ENCODE measurements at regions not wholly inside any gene's neighbourhood (a gene's known extent, or its start where the extent isn't known, plus 50 kb on each side); places are given as distances from the start of the nearest gene placed in this dataset.

GRCh38 chr4:53832549-53832948, 231.9 kb downstream of the CHIC2 start:
- Histone ChIP-seq H3K27me3 (ENCODE audit: control insufficient read depth in 3 of 3, insufficient read depth in 3 of 3, low read length in 3 of 3) (no peaks in the 10 kb centered on the region), H3K4me1 (ENCODE audit: control insufficient read depth in 3 of 3, insufficient read depth in 3 of 3, low read length in 3 of 3) (no peaks in the 10 kb centered on the region), H3K27ac (ENCODE audit: low read depth, low read length) (no peak overlapping the region), H3K36me3 (ENCODE audit: control insufficient read depth in 3 of 3, insufficient read depth in 3 of 3, low read length in 3 of 3) (no peaks in the 10 kb centered on the region), H3K9me3 (ENCODE audit: control insufficient read depth in 3 of 3, low read length in 3 of 3) (peaks cover 0 to 4% (median 3%) of the 10 kb centered on the region in 3 donors), H3K4me3 (ENCODE audit: low read length in 3 of 3) (no peak overlapping the region), H3K9ac (ENCODE audit: low read depth in 1 of 3, low read length in 3 of 3) (no peak overlapping the region)

- Histone ChIP-seq H3K4me3 (ENCODE audit: low read length in 3 of 3) (no peak overlapping the region), H3K9ac (ENCODE audit: low read depth in 1 of 3, low read length in 3 of 3) (no peak overlapping the region), H3K36me3 (ENCODE audit: control insufficient read depth in 3 of 3, insufficient read depth in 3 of 3, low read length in 3 of 3) (no peaks in the 10 kb centered on the region), H3K4me1 (ENCODE audit: control insufficient read depth in 3 of 3, insufficient read depth in 3 of 3, low read length in 3 of 3) (no peaks in the 10 kb centered on the region), H3K27ac (ENCODE audit: low read depth, low read length) (no peak overlapping the region), H3K27me3 (ENCODE audit: control insufficient read depth in 3 of 3, insufficient read depth in 3 of 3, low read length in 3 of 3) (no peaks in the 10 kb centered on the region), H3K9me3 (ENCODE audit: control insufficient read depth in 3 of 3, low read length in 3 of 3) (peaks cover 0 to 4% (median 3%) of the 10 kb centered on the region in 3 donors)
These were observed 233.9 kb downstream of the CHIC2 start for GRCh38 chr4:53830511-53830910.

- H3K9ac ChIP-seq (ENCODE audit: low read depth in 1 of 3, low read length in 3 of 3), result no peak overlapping the region
- no peaks in the 10 kb centered on the region for H3K27me3 ChIP-seq (ENCODE audit: control insufficient read depth in 3 of 3, insufficient read depth in 3 of 3, low read length in 3 of 3)
- H3K4me3 ChIP-seq (ENCODE audit: low read length in 3 of 3), result no peak overlapping the region
- H3K9me3 ChIP-seq (ENCODE audit: control insufficient read depth in 3 of 3, low read length in 3 of 3), result no peaks in the 10 kb centered on the region
- no peak overlapping the region for H3K27ac ChIP-seq (ENCODE audit: low read depth, low read length)
- no peaks in the 10 kb centered on the region for H3K4me1 ChIP-seq (ENCODE audit: control insufficient read depth in 3 of 3, insufficient read depth in 3 of 3, low read length in 3 of 3)
- H3K36me3 ChIP-seq (ENCODE audit: control insufficient read depth in 3 of 3, insufficient read depth in 3 of 3, low read length in 3 of 3), result no peaks in the 10 kb centered on the region
These were observed 230.0 kb upstream of the LNX1 start for GRCh38 chr4:53821179-53821851.

- Histone ChIP-seq H3K36me3 (ENCODE audit: control insufficient read depth in 3 of 3, insufficient read depth in 3 of 3, low read length in 3 of 3) (no peaks in the 10 kb centered on the region), H3K27me3 (ENCODE audit: control insufficient read depth in 3 of 3, insufficient read depth in 3 of 3, low read length in 3 of 3) (no peaks in the 10 kb centered on the region), H3K4me1 (ENCODE audit: control insufficient read depth in 3 of 3, insufficient read depth in 3 of 3, low read length in 3 of 3) (no peaks in the 10 kb centered on the region), H3K4me3 (ENCODE audit: low read length in 3 of 3) (no peak overlapping the region), H3K9me3 (ENCODE audit: control insufficient read depth in 3 of 3, low read length in 3 of 3) (no peaks in the 10 kb centered on the region), H3K27ac (ENCODE audit: low read depth, low read length) (no peak overlapping the region), H3K9ac (ENCODE audit: low read depth in 1 of 3, low read length in 3 of 3) (no peak overlapping the region)
These were observed 226.8 kb upstream of the LNX1 start for GRCh38 chr4:53818104-53818503.

- Histone ChIP-seq H3K4me3 (ENCODE audit: low read length in 3 of 3) (no peak overlapping the region), H3K27ac (ENCODE audit: low read depth, low read length) (no peak overlapping the region), H3K36me3 (ENCODE audit: control insufficient read depth in 3 of 3, insufficient read depth in 3 of 3, low read length in 3 of 3) (no peaks in the 10 kb centered on the region), H3K27me3 (ENCODE audit: control insufficient read depth in 3 of 3, insufficient read depth in 3 of 3, low read length in 3 of 3) (no peaks in the 10 kb centered on the region), H3K4me1 (ENCODE audit: control insufficient read depth in 3 of 3, insufficient read depth in 3 of 3, low read length in 3 of 3) (no peaks in the 10 kb centered on the region), H3K9me3 (ENCODE audit: control insufficient read depth in 3 of 3, low read length in 3 of 3) (no peaks in the 10 kb centered on the region), H3K9ac (ENCODE audit: low read depth in 1 of 3, low read length in 3 of 3) (no peak overlapping the region)
These were observed 225.3 kb upstream of the LNX1 start for GRCh38 chr4:53816561-53816960.

- Histone ChIP-seq H3K27ac (ENCODE audit: low read depth, low read length) (no peak overlapping the region), H3K9ac (ENCODE audit: low read depth in 1 of 3, low read length in 3 of 3) (no peak overlapping the region), H3K27me3 (ENCODE audit: control insufficient read depth in 3 of 3, insufficient read depth in 3 of 3, low read length in 3 of 3) (no peaks in the 10 kb centered on the region), H3K4me1 (ENCODE audit: control insufficient read depth in 3 of 3, insufficient read depth in 3 of 3, low read length in 3 of 3) (no peaks in the 10 kb centered on the region), H3K4me3 (ENCODE audit: low read length in 3 of 3) (no peak overlapping the region), H3K9me3 (ENCODE audit: control insufficient read depth in 3 of 3, low read length in 3 of 3) (no peaks in the 10 kb centered on the region), H3K36me3 (ENCODE audit: control insufficient read depth in 3 of 3, insufficient read depth in 3 of 3, low read length in 3 of 3) (no peaks in the 10 kb centered on the region)
These were observed 224.0 kb upstream of the LNX1 start for GRCh38 chr4:53815281-53815680.

GRCh38 chr4:53813998-53814397, 222.7 kb upstream of the LNX1 start:
- Histone ChIP-seq H3K9ac (ENCODE audit: low read depth in 1 of 3, low read length in 3 of 3) (no peak overlapping the region), H3K36me3 (ENCODE audit: control insufficient read depth in 3 of 3, insufficient read depth in 3 of 3, low read length in 3 of 3) (no peaks in the 10 kb centered on the region), H3K4me3 (ENCODE audit: low read length in 3 of 3) (no peak overlapping the region), H3K9me3 (ENCODE audit: control insufficient read depth in 3 of 3, low read length in 3 of 3) (no peaks in the 10 kb centered on the region), H3K27ac (ENCODE audit: low read depth, low read length) (no peak overlapping the region), H3K4me1 (ENCODE audit: control insufficient read depth in 3 of 3, insufficient read depth in 3 of 3, low read length in 3 of 3) (no peaks in the 10 kb centered on the region), H3K27me3 (ENCODE audit: control insufficient read depth in 3 of 3, insufficient read depth in 3 of 3, low read length in 3 of 3) (no peaks in the 10 kb centered on the region)

GRCh38 chr4:53810643-53811042, 219.4 kb upstream of the LNX1 start:
- Histone ChIP-seq H3K4me3 (ENCODE audit: low read length in 3 of 3) (no peak overlapping the region), H3K4me1 (ENCODE audit: control insufficient read depth in 3 of 3, insufficient read depth in 3 of 3, low read length in 3 of 3) (no peaks in the 10 kb centered on the region), H3K9ac (ENCODE audit: low read depth in 1 of 3, low read length in 3 of 3) (no peak overlapping the region), H3K36me3 (ENCODE audit: control insufficient read depth in 3 of 3, insufficient read depth in 3 of 3, low read length in 3 of 3) (no peaks in the 10 kb centered on the region), H3K27ac (ENCODE audit: low read depth, low read length) (no peak overlapping the region), H3K27me3 (ENCODE audit: control insufficient read depth in 3 of 3, insufficient read depth in 3 of 3, low read length in 3 of 3) (no peaks in the 10 kb centered on the region), H3K9me3 (ENCODE audit: control insufficient read depth in 3 of 3, low read length in 3 of 3) (no peaks in the 10 kb centered on the region)

- Histone ChIP-seq H3K9ac (ENCODE audit: low read depth in 1 of 3, low read length in 3 of 3) (no peak overlapping the region), H3K36me3 (ENCODE audit: control insufficient read depth in 3 of 3, insufficient read depth in 3 of 3, low read length in 3 of 3) (no peaks in the 10 kb centered on the region), H3K4me3 (ENCODE audit: low read length in 3 of 3) (no peak overlapping the region)
These were observed 218.5 kb upstream of the LNX1 start for GRCh38 chr4:53809816-53810215.

GRCh38 chr4:53805291-53805690, 214.0 kb upstream of the LNX1 start:
- no peak overlapping the region for H3K27ac ChIP-seq (ENCODE audit: low read depth, low read length)
- H3K9ac ChIP-seq (ENCODE audit: low read depth in 1 of 3, low read length in 3 of 3), result no peak overlapping the region
- H3K27me3 ChIP-seq (ENCODE audit: control insufficient read depth in 3 of 3, insufficient read depth in 3 of 3, low read length in 3 of 3), result no peaks in the 10 kb centered on the region
- H3K36me3 ChIP-seq (ENCODE audit: control insufficient read depth in 3 of 3, insufficient read depth in 3 of 3, low read length in 3 of 3), result no peaks in the 10 kb centered on the region
- no peaks in the 10 kb centered on the region for H3K9me3 ChIP-seq (ENCODE audit: control insufficient read depth in 3 of 3, low read length in 3 of 3)
- H3K4me3 ChIP-seq (ENCODE audit: low read length in 3 of 3), result no peak overlapping the region
- H3K4me1 ChIP-seq (ENCODE audit: control insufficient read depth in 3 of 3, insufficient read depth in 3 of 3, low read length in 3 of 3), result no peaks in the 10 kb centered on the region

More at GRCh38 chr4:53809816-53810215, 218.5 kb upstream of the LNX1 start:
- Histone ChIP-seq H3K27ac (ENCODE audit: low read depth, low read length) (no peak overlapping the region), H3K27me3 (ENCODE audit: control insufficient read depth in 3 of 3, insufficient read depth in 3 of 3, low read length in 3 of 3) (no peaks in the 10 kb centered on the region), H3K9me3 (ENCODE audit: control insufficient read depth in 3 of 3, low read length in 3 of 3) (no peaks in the 10 kb centered on the region), H3K4me1 (ENCODE audit: control insufficient read depth in 3 of 3, insufficient read depth in 3 of 3, low read length in 3 of 3) (no peaks in the 10 kb centered on the region)

All from skeletal muscle tissue (tissue), 3 donors.